NCI-H2196 (cell line): ENCODE measurements at regions not wholly inside any gene's neighbourhood (a gene's known extent, or its start where the extent isn't known, plus 50 kb on each side); places are given as distances from the start of the nearest gene placed in this dataset.
A peak's percentile ranks its signal among the peaks of the same experiment; 100 is the strongest.

Experiments
- DNase-seq: peaks from one replicate; lab custom pipeline; 2025; ENCODE audit not compliant: unreplicated experiment; lab: John Stamatoyannopoulos, UW

DNA sequence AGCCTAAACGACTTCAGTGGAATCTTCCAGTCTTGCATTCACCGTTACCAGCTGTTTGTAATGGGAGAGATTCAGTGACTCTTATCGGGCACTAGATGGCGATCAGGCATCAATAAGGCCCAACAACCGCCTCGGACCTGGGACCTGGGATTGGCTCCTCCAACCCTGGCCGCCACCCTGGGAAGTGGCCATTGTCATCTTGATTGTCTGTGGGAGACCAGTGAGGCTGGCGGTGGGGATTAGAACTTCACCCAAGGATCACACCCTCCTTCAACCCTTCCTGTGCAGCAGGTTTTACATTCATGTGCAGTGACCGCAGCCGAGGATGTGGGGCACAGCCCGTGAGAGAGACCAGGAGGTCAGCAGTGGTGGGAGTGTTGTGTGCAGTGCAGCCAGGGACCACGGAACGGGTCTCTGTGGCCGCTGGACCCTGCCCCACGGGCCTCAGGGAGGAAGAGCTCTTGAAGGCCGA lies 85.3 kb downstream of the SPP2 start:
- peak; percentile 56 for DNase-seq

- DNase-seq = no peak
These were observed 84.0 kb downstream of the SPP2 start for GRCh38 chr2:234134496-234134895.

DNA sequence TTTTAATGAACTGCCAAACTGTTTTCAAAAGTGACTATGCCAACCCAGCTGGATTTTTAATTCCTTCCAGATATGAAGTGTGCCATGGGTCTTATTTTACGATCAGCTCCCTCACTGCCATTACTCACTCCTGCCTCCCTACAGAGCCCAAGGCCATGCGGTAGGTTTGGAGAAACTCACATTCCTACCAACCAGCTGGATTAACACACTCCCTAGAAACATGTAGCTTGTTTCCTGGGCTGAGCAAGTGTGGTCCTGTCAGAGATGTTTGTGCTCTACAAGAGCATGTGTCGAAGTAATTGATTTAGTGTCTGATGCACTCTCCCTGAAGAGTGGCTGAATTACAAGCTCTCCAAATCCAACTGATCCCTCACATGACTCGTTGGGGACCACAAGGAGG lies 82.5 kb downstream of the SPP2 start:
- DNase-seq = no peak

- no peak for DNase-seq
These were observed 80.3 kb downstream of the SPP2 start for GRCh38 chr2:234130777-234131181.

GRCh38 chr2:234128606-234129005 lies 78.1 kb downstream of the SPP2 start:
- no peak for DNase-seq
